ENCODE measurements at regions not wholly inside any gene's neighbourhood (a gene's known extent, or its start where the extent isn't known, plus 50 kb on each side); places are given as distances from the start of the nearest gene placed in this dataset.

DNA sequence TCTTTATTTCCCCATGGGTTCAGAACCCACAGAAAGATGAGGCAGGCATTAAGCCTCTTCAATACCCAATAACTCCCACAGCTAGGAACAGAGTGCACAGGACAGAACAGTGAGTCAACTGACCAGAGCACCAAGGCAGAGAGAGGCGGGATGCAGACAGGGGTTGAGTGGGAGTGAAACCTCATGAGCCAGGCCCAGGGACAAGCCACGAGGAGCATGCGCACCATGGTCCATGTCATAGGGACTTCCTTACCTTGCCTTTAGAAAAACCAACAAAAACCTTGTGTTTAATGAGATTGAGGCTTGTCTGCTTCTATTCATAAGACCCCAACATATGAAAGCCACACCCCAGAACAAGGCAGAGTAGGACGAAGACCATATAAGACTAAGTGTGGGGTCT is 330.6 kb downstream of the DEPDC1B start:
- no peak for FAIRE-seq

- FAIRE-seq: no peak
These were observed 331.9 kb downstream of the DEPDC1B start for GRCh38 chr5:60368100-60368499.

- FAIRE-seq: no peak
These were observed 333.5 kb downstream of the DEPDC1B start for GRCh38 chr5:60366489-60366888.

DNA sequence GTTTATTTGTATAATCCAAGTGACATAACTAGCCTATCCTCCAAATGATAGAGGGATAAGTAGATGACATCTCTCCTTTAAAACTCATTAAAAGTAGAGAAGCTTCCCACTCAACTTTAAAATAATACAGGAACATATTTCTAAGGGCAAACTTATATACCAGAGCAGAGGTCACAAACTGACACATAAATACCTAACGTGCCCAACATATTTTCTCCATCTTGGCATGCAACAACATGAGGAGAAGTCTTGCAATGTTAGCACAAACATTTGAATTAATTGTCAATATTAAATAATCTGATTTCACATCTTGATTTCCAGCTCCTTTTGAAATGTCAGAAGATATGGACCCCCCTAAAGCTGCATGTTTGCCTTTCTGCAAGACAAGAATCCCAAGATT is 335.0 kb downstream of the DEPDC1B start:
- no peak for FAIRE-seq

DNA sequence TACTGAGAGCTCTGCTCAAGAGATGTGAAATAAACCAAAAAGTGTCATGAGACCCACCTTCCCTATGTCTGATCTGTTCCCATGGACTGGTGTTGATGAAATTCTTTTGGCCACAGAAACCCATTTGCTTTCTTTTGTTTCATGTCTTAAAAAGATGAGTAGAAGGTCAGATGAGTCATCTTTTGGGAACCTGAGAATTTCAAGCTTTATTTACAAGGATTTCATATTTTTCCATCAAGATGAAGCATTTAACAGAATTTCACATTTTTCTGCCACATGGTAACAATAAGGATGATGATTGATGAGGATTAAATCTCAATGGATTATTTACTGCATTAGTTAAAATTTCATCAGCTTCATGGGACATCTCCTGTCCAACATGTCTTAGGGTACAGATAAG is 337.8 kb downstream of the DEPDC1B start:
- FAIRE-seq: no peak

- no peak for FAIRE-seq
These were observed 339.6 kb downstream of the DEPDC1B start for GRCh38 chr5:60360355-60360754.

DNA sequence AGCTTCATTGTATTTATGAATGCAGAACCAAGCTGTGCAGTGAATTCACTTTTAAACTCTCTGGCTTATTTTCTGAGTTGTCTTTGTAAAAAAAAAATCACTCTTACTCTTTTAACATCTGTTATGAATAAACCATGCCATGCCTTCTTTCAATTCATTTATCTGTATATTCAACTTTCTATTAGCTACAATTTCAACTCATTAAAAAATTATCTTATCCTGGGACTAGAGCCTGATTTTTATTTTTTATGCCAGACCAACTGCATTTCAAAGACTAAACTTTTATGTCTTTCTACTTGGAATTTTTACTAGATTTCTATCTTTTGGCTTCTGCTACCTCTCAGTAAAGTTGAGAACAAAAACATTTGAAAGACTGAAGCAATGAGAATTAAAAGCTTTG is 342.7 kb downstream of the DEPDC1B start:
- no peak for FAIRE-seq

DNA sequence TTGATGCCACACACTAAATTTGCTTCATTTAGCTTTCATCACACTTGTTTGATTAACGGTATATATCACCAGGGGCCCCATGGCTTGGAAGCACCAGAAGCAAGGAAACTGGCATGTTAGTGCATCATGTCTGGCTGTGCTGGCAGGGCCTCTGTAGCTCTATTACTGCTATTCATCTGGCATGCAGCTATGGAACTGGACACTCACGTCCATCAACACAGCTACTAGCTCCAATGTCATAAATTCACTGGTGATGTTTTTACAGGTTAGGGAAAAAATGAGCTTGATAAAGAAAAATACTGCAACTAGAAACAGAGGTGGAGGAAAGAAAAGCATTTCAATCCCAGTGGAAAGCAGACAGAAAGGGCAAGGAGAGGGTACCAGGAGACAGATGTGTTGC is 343.2 kb downstream of the DEPDC1B start:
- no peak for FAIRE-seq

- FAIRE-seq: no peak
These were observed 344.8 kb downstream of the DEPDC1B start for GRCh38 chr5:60355181-60355580.

DNA sequence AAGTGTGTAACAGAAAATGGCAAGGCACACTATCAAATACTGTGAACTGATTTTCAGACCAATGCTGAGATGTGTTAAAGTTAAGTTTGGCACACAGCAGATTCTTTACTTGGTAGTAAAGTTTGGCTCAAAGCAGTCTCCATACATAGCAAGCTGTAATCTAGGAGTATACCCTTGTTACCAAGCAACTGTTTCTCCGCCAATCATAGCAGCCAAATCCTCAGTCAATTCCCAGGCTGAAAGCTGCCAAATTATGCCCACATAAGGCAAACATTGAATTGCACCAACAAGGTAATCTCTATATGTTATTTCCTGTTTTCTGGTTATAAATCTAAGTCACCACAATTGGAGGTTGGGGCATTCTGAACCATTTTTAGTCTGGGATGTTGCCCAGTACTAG is 345.7 kb downstream of the DEPDC1B start:
- no peak for FAIRE-seq

DNA sequence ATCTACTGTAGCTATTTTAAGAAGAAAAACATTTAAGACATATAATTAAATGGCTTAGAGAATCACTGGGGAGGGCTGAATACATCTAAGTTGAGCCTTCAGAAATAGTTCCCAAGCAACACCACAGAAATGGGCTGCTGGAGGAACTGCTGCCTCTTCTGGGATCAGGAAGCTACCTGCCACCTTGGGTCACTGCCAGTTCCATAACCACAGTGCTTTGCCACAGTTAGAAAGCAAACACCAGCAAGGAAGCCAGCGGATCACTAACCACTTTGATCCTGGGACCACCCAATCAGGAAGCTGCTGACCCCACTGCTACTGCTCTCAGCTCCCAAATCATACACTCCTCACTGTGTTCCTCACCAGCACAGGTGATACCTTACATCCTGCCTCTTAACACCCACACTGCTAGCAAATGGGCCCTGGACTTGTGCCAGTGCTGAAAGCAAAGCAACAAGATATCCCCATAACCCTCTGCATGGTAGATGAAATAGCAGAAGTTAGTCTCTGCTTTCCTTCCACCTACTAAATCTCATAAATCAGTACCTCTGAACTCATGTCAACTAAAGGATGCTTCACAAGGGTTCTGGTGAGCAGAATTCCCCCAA is 346.9 kb downstream of the DEPDC1B start:
- no peak for FAIRE-seq

GRCh38 chr5:60350794-60351193 is 349.2 kb downstream of the DEPDC1B start:
- FAIRE-seq: no peak

DNA sequence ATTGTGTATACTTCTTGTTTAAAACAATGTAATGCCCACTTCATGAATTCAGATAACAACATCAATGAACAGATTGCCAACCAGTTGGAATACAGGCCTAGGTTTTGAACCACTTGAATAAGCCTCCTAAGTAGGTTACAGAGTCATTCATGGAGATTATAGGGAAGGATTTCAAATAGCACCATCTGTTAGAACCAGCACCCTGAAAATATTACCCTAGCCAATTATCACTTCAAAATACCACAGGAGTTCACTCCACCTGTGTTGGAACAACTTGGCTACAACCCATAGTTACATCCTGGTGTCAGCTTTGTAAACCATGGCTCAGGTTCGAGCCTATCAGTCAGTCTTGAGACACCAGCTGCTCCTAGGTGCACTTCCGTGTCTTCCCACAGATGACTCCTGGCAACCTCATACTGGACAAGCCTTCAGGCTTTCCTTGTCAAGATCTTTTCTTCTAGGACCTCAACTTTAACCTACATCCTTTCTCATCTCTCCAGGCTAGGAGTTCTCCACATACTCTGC is 350.0 kb downstream of the DEPDC1B start:
- no peak for FAIRE-seq

- FAIRE-seq: no peak
These were observed 353.6 kb downstream of the DEPDC1B start for GRCh38 chr5:60346393-60346792.

DNA sequence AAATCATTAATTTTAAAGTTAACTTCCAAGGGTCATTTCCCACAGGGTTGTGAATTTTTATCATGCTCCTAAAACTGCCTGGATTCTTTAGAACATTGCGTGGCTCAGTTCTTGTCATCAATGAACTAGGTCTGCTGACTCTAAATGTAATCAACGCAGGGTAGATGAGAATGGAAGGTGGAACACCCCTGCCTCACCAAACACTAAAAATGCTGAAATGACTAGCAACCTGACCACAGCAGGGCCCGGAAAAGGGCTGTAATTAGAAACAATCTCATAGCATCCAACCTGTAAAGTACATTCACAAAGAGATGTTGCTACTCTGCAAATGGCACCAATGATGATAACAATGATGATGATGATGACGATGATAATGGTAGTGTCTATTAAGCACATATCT is 356.9 kb downstream of the DEPDC1B start:
- FAIRE-seq: no peak

DNA sequence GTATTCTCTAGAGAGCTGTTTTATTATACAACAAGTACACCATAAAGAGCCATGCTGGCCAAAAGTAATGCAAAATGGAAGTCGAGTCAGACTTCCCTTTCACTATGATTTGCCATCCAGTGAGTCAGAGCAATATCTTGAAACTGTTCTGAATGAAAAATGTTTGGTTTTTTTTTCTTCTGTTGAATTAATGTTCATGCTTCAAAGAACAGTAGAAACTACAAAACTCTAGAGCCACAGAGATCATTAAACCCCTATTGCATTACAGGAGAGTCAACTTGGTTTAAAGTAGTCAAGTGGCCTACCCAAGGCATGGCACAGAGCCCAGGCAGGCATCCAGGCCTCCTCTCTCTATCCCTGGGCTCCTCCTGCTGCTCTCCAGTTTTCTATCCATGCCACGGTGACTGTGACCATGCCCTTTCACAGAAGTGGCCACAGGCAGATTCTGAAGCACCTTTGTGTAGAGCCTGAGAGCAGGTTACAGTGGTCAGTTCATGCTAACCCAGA is 358.9 kb downstream of the DEPDC1B start:
- FAIRE-seq: no peak

- no peak for FAIRE-seq
These were observed 359.6 kb downstream of the DEPDC1B start for GRCh38 chr5:60340326-60340725.

DNA sequence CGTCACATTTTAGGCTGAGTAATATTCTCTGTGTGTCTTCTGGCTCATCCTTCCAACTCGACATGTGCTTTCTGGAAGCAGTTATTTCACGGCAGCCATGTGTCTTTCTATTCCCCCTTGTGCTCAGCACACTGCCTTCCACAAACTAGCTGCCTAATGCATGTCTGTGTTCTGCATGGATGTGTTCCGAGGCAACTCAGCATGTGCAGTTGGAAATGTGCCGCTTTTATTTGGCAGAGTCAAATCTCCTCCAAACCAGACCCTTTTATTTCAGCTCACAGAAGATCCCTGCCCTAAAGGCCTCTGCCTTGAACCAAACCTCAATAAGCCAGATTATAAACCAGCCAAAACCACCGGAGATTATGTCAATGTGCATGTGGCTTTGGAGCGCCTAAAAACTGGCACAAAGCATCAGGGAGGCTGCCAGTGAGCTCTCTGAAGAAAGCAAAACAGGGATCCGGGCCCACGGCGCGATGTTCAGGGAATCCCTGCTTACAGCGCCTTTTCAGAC is 360.2 kb downstream of the DEPDC1B start:
- FAIRE-seq: no peak

- no peak for FAIRE-seq
These were observed 361.1 kb downstream of the DEPDC1B start for GRCh38 chr5:60338846-60339245.

GRCh38 chr5:60336491-60336890 is 363.5 kb downstream of the DEPDC1B start:
- FAIRE-seq: no peak

GRCh38 chr5:60335913-60336312 is 364.1 kb downstream of the DEPDC1B start:
- no peak for FAIRE-seq

- no peak for FAIRE-seq
These were observed 365.7 kb downstream of the DEPDC1B start for GRCh38 chr5:60334281-60334713.

DNA sequence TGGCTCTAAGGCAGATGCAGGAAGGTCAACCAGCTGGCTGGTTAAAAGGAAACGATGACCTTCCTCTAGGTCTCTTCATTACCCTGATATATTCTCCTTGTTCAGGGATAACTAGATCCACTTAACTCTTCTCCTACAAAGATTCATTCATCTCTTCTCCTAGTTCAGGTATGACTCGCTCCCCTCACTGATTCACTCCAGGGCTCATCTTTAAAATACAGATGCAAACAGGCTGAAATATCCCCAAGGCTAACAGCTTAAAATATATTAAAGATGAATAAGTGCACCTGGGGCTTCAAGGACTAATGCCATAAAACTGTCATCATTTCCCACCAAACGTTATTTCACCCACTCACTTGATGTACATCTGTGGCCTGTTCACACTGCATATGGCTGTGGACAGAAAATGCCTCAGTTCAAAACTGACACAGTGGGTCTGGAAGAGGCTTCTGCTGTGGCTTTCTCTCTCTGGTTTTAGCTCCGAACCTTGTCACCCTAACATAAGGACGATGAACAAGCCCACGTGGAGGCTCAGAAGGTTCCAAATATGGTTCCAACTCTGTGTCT is 366.9 kb downstream of the DEPDC1B start:
- no peak for FAIRE-seq

DNA sequence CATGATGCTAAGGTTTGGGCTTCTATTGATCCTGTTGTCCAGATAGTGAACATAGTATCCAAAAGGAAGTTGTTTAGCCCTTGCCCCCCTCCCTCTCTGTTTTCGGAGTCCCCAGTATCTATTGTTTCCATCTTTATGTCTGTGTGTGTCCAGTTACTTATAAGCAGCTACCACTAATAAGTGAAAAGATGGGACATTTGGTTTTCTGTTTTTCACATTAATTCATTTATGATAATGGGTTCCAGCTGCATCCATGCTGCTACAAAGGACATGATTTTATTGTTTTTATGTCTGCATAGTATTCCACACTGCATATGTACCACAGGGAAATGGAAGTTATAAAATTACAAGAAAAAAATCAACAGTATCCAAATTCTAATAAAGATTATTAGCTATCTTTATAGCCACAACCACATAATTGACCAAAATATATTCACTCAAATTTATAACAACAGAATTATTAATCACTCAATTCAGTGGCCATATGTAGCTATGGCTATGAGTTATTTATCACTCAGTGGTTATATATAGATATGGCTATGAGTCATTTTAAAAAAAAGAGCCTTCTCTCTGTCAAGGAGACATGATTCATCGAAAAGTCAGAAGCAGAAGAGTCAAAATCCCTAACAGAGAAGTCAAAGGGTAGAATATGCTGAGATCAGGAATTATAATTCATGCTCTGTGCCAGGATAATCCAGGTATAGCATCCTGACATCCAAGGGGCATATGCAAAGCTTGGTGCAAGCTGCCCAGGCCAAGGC is 367.5 kb downstream of the DEPDC1B start:
- no peak for FAIRE-seq
